T-cell (primary cell): ENCODE measurements at regions not wholly inside any gene's neighbourhood (a gene's known extent, or its start where the extent isn't known, plus 50 kb on each side); places are given as distances from the start of the nearest gene placed in this dataset.
A peak's percentile ranks its signal among the peaks of the same experiment; 100 is the strongest.

Source experiments
- ATAC-seq, 4 experiments: fragments of 200-7000 bp in 3 of 4; fragments of 150-1000 bp in 1 of 4; cut with Tn5 transposase; replicated peaks in 1 of 4; 1 replicate in 3 of 4; 2 replicates in 1 of 4; pipeline ENCODE4 v1.10.0; 2021; ENCODE audit warnings: moderate library complexity in 3 of 4, mild to moderate bottlenecking in 2 of 4, moderate number of reproducible peaks in 1 of 4
- CTCF ChIA-PET, 2 donors: fragments of 300-600 bp; sonication (Branson Sonifier 250); formaldehyde crosslinking; loops; one replicate each; lab custom pipeline; 2022; ENCODE audit warnings: antibody characterized with exemption in 2 of 2; lab: Charles Lee
- POLR2A ChIA-PET, 2 donors: fragments of 300-600 bp; sonication (Branson Sonifier 250); formaldehyde crosslinking; loops; one replicate each; lab custom pipeline; 2022; ENCODE audit warnings: antibody characterized with exemption in 2 of 2; lab: Charles Lee
- DNase-seq, 35 experiments: peaks; one replicate each; pipeline versions ENCODE4 v3.0.0 to v3.0.0-alpha.2; 2013 to 2023
- H3K27ac ChIP-seq: one replicate; pipeline ENCODE4 v1.5.1; 2013; ENCODE audit warnings: low read length
- H3K27me3 ChIP-seq, 2 experiments: replicated peaks in 1 of 2; 1 replicate in 1 of 2; 2 replicates in 1 of 2; pipeline versions ENCODE4 v1.6.1 to v1.7.0; 2013; ENCODE audit warnings: low read length in 1 of 2, mixed read lengths in 1 of 2; ENCODE audit not compliant: control insufficient read depth in 2 of 2, insufficient read depth in 2 of 2; ENCODE audit errors: extremely low read depth in 1 of 2
- H3K36me3 ChIP-seq, 2 donors: 1 replicate in 1 of 2; 2 replicates in 1 of 2; pipeline versions ENCODE4 v1.6.1 to v1.7.0; 2013; ENCODE audit warnings: low read length in 1 of 2; ENCODE audit not compliant: control insufficient read depth in 2 of 2, insufficient read depth in 1 of 2; ENCODE audit errors: extremely low read depth in 1 of 2
- H3K4me1 ChIP-seq, 2 experiments: 1 replicate in 1 of 2; 2 replicates in 1 of 2; pipeline versions ENCODE4 v1.6.1 to v1.7.0; 2013; ENCODE audit warnings: low read length in 2 of 2, mixed read lengths in 1 of 2; ENCODE audit not compliant: insufficient read depth in 2 of 2, control insufficient read depth in 1 of 2; ENCODE audit errors: extremely low read depth in 1 of 2
- H3K4me3 ChIP-seq, 2 donors: 1 replicate in 1 of 2; 2 replicates in 1 of 2; pipeline versions ENCODE4 v1.5.1 to v1.7.0; 2013; ENCODE audit warnings: mild to moderate bottlenecking in 2 of 2, low read length in 1 of 2, moderate library complexity in 1 of 2; ENCODE audit not compliant: control insufficient read depth in 1 of 2; ENCODE audit errors: extremely low read depth in 1 of 2
- H3K9me3 ChIP-seq: 2 replicates; pipeline ENCODE4 v1.7.0; 2013
- H3K27ac Mint-ChIP-seq, 2 donors: one replicate each; pipeline ENCODE4 v1.8.0; 2020 to 2021; ENCODE audit warnings: mild to moderate bottlenecking in 2 of 2, mixed read lengths in 2 of 2
- H3K27me3 Mint-ChIP-seq, 2 donors: one replicate each; pipeline ENCODE4 v1.8.0; 2021 to 2022; ENCODE audit warnings: mixed read lengths in 2 of 2
- H3K36me3 Mint-ChIP-seq: one replicate; pipeline ENCODE4 v1.8.0; 2021; ENCODE audit warnings: mixed read lengths
- H3K4me1 Mint-ChIP-seq, 3 donors: one replicate each; pipeline ENCODE4 v1.8.0; 2020 to 2022; ENCODE audit warnings: mixed read lengths in 3 of 3, mild to moderate bottlenecking in 1 of 3
- H3K4me3 Mint-ChIP-seq, 3 donors: one replicate each; pipeline ENCODE4 v1.8.0; 2020 to 2022; ENCODE audit warnings: mild to moderate bottlenecking in 3 of 3, mixed read lengths in 3 of 3, moderate library complexity in 3 of 3
- H3K9me3 Mint-ChIP-seq, 3 donors: one replicate each; pipeline ENCODE4 v1.8.0; 2020 to 2022; ENCODE audit warnings: mixed read lengths in 3 of 3
- WGBS: methylation state at CpG from one replicate; pipeline ENCODE4 v1.1.5; 2013; ENCODE audit warnings: missing lambda C conversion rate; ENCODE audit not compliant: insufficient coverage; 5-methylcytosine and 5-hydroxymethylcytosine counted together

DNA sequence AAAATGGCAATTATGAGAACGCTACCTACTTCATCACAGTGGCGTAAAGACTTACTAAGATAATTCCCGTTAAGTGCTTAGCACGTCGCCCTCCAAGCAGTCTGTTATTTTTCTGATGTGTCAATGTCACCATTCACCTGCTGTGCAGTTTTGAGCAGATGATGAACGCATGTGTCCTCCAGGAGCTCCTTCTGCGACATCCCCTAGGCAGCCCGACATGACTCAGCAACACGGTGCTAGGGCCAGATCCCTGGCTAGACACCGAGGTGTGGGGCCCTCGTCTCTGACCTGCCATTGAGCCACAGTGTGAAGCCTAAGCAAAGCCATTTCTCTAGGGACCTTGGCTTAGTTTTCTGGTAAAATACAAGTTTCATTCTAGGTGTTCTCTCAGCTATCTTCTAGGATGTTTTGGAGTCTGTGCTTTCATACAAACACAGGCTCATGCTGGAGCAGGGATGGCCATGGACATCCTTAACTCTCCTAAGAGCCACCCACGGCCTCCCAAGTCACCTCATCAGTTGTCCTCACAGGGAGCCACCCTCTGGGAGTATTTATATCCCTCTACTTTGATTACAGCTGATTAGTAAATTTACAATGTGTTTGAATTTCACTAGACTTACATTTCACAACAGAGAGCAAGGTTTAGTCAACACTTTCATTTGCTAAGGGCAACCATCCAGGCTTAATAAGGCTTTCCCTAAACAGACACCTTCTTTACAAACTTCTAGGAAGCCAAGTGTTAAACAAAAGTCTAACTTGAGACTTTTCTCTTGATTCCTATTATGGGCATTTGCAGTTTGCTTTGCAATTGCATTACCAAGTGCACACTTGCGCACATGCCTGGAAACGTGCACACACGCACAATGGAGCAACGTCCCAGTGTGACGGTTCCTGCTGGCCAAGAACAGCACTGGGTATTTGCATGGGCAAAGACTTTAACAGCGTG, 376.8 kb upstream of the ID2 start:
- POLR2A ChIA-PET: no interaction called here
- WGBS: 90% methylated on average over 17 of the region's 18 CpGs
- Mint-ChIP-seq H3K4me3 (peak overlapping the region in 1 of 3 donors; percentile 27), H3K4me1 (peaks cover 54 to 90% (median 61%) of the 10 kb centered on the region in 3 donors), H3K9me3 (peaks cover 0 to 4% (median 0%) of the 10 kb centered on the region in 3 donors), H3K36me3 (no peaks in the 10 kb centered on the region), H3K27ac (peak overlapping the region in 1 of 2 donors; percentile 60), H3K27me3 (no peaks in the 10 kb centered on the region)
- Histone ChIP-seq H3K36me3 (no peaks in the 10 kb centered on the region), H3K27me3 (no peaks in the 10 kb centered on the region), H3K9me3 (no peaks in the 10 kb centered on the region), H3K4me3 (no peak overlapping the region), H3K4me1 (peaks cover 8 to 82% of the 10 kb centered on the region in 2 experiments), H3K27ac (no peak overlapping the region)
- CTCF ChIA-PET: interaction anchor here in 1 of 2 donors (0.6 kb wide), 1 partner anchor 14 kb away, joined by 3 read pairs; no protein-coding TSS in a partner anchor
- DNase-seq: no peak
- no peak for ATAC-seq

DNA sequence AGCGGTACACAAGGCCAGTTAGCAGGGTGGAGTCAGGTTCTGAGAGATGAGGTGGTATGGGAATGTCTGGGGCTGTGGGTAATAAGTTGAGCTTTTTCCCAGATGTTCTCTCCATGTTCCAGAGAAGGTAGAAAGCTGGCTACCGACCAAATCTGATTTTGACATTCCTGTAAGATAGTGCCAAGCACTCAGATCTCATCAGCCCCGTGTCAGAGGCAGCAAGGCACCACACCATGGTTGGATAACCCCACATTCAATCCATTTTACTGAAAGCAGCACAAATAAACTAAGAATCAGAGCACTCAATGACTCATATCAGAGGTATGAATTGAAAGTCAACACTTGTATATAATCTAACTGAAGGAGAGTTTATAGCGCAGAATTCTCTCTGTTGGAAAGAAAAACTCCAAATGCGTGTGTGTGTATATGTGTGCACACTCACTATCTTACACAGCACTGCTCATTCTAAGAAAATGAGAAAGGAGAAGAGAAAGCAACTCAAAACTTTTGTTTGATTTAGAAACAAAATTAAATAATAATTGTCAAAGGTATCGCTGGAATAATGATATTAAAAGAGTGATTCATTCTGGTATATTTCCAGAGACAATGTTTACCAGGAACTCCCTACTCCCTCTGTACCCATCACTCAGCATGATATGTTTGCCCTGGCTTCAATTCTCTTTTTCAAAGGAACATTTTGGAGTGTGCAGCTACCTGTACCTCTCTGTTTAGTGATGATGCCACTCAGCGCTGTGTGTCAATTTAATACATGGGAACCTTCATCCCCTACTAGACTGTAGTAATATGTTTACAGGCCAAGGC, 375.1 kb upstream of the ID2 start:
- Histone ChIP-seq H3K4me1 (peaks cover 16 to 82% of the 10 kb centered on the region in 2 experiments), H3K27me3 (no peaks in the 10 kb centered on the region), H3K36me3 (no peaks in the 10 kb centered on the region), H3K27ac (no peak overlapping the region), H3K9me3 (no peaks in the 10 kb centered on the region), H3K4me3 (no peak overlapping the region)
- WGBS: 100% methylated on average over 1 of the region's 7 CpGs
- ChIA-PET POLR2A (no interaction called here), CTCF (no interaction called here)
- ATAC-seq: no peak
- no peaks in the 10 kb centered on the region for H3K27me3 Mint-ChIP-seq
- H3K36me3 Mint-ChIP-seq: no peaks in the 10 kb centered on the region
- H3K27ac Mint-ChIP-seq: peak overlapping the region in 1 of 2 donors; percentile 49
- H3K4me3 Mint-ChIP-seq: no peak overlapping the region
- no peaks in the 10 kb centered on the region for H3K9me3 Mint-ChIP-seq
- no peak for DNase-seq
- H3K4me1 Mint-ChIP-seq: peaks cover 58 to 89% (median 59%) of the 10 kb centered on the region in 3 donors

DNA sequence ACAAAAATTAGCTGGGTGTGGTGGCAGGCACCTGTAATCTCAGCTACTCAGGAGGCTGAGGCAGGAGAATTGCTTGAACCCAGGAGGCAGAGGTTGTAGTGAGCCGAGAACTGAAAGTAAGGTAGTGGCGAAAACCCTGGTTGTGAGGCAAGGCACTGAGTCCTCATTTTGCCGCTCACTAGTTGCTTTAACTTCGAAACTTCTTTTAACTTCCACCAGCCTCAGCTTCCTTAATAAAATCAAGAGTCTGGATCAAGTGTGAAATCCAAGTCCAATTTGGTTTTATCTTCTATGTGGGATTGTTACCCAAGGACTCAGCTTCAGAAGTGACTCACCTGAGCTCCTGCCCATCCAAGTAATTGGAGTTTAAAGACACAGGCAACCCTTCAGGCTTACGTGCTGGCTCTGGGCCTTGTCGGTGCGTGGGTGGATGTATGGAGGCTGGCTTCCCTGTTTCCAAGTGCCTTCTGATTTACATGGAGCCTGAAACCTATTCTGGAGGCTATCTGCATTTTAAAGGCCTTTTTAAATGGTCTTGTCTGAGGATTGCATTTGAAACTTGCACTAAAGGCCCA, 374.2 kb upstream of the ID2 start:
- Histone ChIP-seq H3K4me1 (peaks cover 13 to 82% of the 10 kb centered on the region in 2 experiments), H3K9me3 (no peaks in the 10 kb centered on the region), H3K27ac (no peak overlapping the region), H3K4me3 (no peak overlapping the region), H3K27me3 (no peaks in the 10 kb centered on the region), H3K36me3 (no peaks in the 10 kb centered on the region)
- no peaks in the 10 kb centered on the region for H3K36me3 Mint-ChIP-seq
- DNase-seq (no peak), ATAC-seq (no peak)
- no peak overlapping the region for H3K4me3 Mint-ChIP-seq
- POLR2A ChIA-PET: no interaction called here
- H3K9me3 Mint-ChIP-seq: no peaks in the 10 kb centered on the region
- CTCF ChIA-PET: no interaction called here
- H3K4me1 Mint-ChIP-seq: peaks cover 59 to 89% (median 61%) of the 10 kb centered on the region in 3 donors
- no peaks in the 10 kb centered on the region for H3K27me3 Mint-ChIP-seq
- H3K27ac Mint-ChIP-seq: peak overlapping the region in 1 of 2 donors; percentile 50
- 100% methylated on average over 3 of the region's 7 CpGs for WGBS

DNA sequence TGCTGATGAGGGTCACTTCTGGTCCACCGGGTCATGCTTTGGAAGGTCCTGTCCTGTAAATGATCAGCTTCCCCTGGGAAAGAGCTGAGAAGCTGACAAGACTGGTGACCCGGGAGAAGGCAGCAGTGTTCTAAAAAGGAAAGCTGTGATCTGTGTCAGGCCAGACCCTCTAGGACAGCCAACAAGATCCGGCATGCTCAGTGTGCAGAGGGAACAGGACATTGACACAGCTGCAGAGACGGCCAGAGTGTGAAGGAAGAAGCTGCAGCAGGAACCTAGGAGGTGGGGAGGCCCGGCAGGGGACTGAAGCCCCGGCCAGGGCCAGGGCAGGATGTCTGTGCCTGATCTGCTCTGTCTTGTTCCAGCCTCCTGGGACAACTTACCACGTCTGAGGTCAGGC, 372.7 kb upstream of the ID2 start:
- POLR2A ChIA-PET: no interaction called here

GRCh38 chr2:8310557-8311455, 371.1 kb upstream of the ID2 start:
- H3K4me3 Mint-ChIP-seq: peak overlapping the region in 1 of 3 donors; percentile 30
- Histone ChIP-seq H3K27ac (peak overlapping the region; percentile 58), H3K27me3 (no peaks in the 10 kb centered on the region), H3K9me3 (no peaks in the 10 kb centered on the region), H3K4me1 (peaks cover 8 to 72% of the 10 kb centered on the region in 2 experiments), H3K4me3 (no peak overlapping the region), H3K36me3 (no peaks in the 10 kb centered on the region)
- peak overlapping the region; percentile 81 to 90 for H3K27ac Mint-ChIP-seq
- POLR2A ChIA-PET: no interaction called here
- WGBS: 20% methylated on average over 3 of the region's 12 CpGs
- peaks cover 49 to 82% (median 50%) of the 10 kb centered on the region in 3 donors for H3K4me1 Mint-ChIP-seq
- H3K9me3 Mint-ChIP-seq: no peaks in the 10 kb centered on the region
- no peaks in the 10 kb centered on the region for H3K36me3 Mint-ChIP-seq
- H3K27me3 Mint-ChIP-seq: peaks cover 0 to 4% of the 10 kb centered on the region in 2 donors
- peak in 30 of 35 experiments; percentile 16 to 52 (median 36) for DNase-seq
- CTCF ChIA-PET: no interaction called here
- peak; percentile 66 to 75 (median 71) for ATAC-seq

More for the DNA sequence above, 372.7 kb upstream of the ID2 start:
- peaks cover 55 to 89% (median 59%) of the 10 kb centered on the region in 3 donors for H3K4me1 Mint-ChIP-seq
- Histone ChIP-seq H3K4me1 (peaks cover 8 to 80% of the 10 kb centered on the region in 2 experiments), H3K9me3 (no peaks in the 10 kb centered on the region), H3K27ac (no peak overlapping the region), H3K4me3 (no peak overlapping the region), H3K36me3 (no peaks in the 10 kb centered on the region), H3K27me3 (no peaks in the 10 kb centered on the region)
- no peaks in the 10 kb centered on the region for H3K36me3 Mint-ChIP-seq
- ATAC-seq: peak in 1 of 4 experiments; percentile 14
- no peaks in the 10 kb centered on the region for H3K27me3 Mint-ChIP-seq
- DNase-seq: no peak
- CTCF ChIA-PET: interaction anchor here in 1 of 2 donors (0.6 kb wide), 1 partner anchor 478 kb away, joined by 7 read pairs; no protein-coding TSS in a partner anchor
- H3K4me3 Mint-ChIP-seq: no peak overlapping the region
- 92% methylated on average over 5 of the region's 7 CpGs for WGBS
- H3K9me3 Mint-ChIP-seq: no peaks in the 10 kb centered on the region
- H3K27ac Mint-ChIP-seq: peak overlapping the region; percentile 23 to 55
